HCT116 (cell line): ENCODE measurements at regions not wholly inside any gene's neighbourhood (a gene's known extent, or its start where the extent isn't known, plus 50 kb on each side); places are given as distances from the start of the nearest gene placed in this dataset.

Experiments used
- ATAC-seq: fragments of 200-7000 bp; cut with Tn5 transposase; 2 replicates; pipeline ENCODE4 v1.9.1; 2020; ENCODE audit warnings: mild to moderate bottlenecking, moderate library complexity
- BruUV-seq: library from RNA; stranded (reverse); fragments of 400-500 nt; replicated peaks from 2 replicates; lab custom pipeline; 2021; lab: Mats Ljungman, UMichigan
- CTCF ChIA-PET: fragments of 300-600 bp; sonication (Branson Sonifier 250); formaldehyde crosslinking; loops from one replicate; lab custom pipeline; 2021; ENCODE audit warnings: antibody characterized with exemption; lab: Charles Lee
- POLR2A ChIA-PET: fragments of 300-600, 350-600 bp; sonication (Branson Sonifier 250); formaldehyde crosslinking; loops from one replicate; lab custom pipeline; 2021; ENCODE audit warnings: antibody characterized with exemption; lab: Charles Lee
- RAD21 ChIA-PET, 2 experiments: fragments of 300-600 bp; sonication (Branson Sonifier 250); formaldehyde crosslinking; loops; one replicate each; lab custom pipeline; 2023; ENCODE audit warnings: low total read pairs in 2 of 2; ENCODE audit not compliant: uncharacterized antibody in 2 of 2, unreplicated experiment in 2 of 2, low non-redundant PET in 1 of 2; lab: Charles Lee
- DNase-seq: peaks from one replicate; pipeline ENCODE4 v3.0.0-alpha.2; 2010; ENCODE audit warnings: low read depth, low spot score
- H2AFZ ChIP-seq: fragments of 200-600 bp; shearing (Covaris generic), sonication (generic); 2 replicates; pipeline ENCODE4 v1.6.1; 2017; ENCODE audit warnings: low read depth, mixed run types, mixed read lengths, antibody characterized with exemption, low read length; ENCODE audit not compliant: poor library complexity, severe bottlenecking
- H3K27ac ChIP-seq: 2 replicates; pipeline ENCODE4 v1.5.1; 2012; ENCODE audit warnings: low read depth, low read length
- H3K27me3 ChIP-seq: fragments of 200-600 bp; sonication (generic); 2 replicates; pipeline ENCODE4 v1.6.1; 2016; ENCODE audit warnings: mixed run types, low read length, mixed read lengths; ENCODE audit not compliant: insufficient read depth
- H3K36me3 ChIP-seq, 2 experiments: fragments of 200-500 bp in 1 of 2; fragments of 200-600 bp in 1 of 2; sonication (Bioruptor generic) in 1 of 2; sonication (generic) in 1 of 2; 2 replicates each; pipeline versions ENCODE4 v1.5.1 to v1.6.1; 2014 to 2016; ENCODE audit warnings: low read length in 2 of 2, inconsistent platforms in 1 of 2, mixed read lengths in 1 of 2, mixed run types in 1 of 2; ENCODE audit not compliant: insufficient read depth in 2 of 2, control insufficient read depth in 1 of 2
- H3K4me1 ChIP-seq, 2 experiments: fragments of 200-600 bp in 1 of 2; sonication (generic) in 1 of 2; 2 replicates each; pipeline versions ENCODE4 v1.5.1 to v1.6.1; 2012 to 2017; ENCODE audit warnings: low read length in 2 of 2, inconsistent platforms in 1 of 2, mild to moderate bottlenecking in 1 of 2, mixed read lengths in 1 of 2, mixed run types in 1 of 2, moderate library complexity in 1 of 2; ENCODE audit not compliant: insufficient read depth in 2 of 2, control insufficient read depth in 1 of 2
- H3K4me2 ChIP-seq: fragments of 200-600 bp; sonication (generic); 2 replicates; pipeline ENCODE4 v1.6.1; 2017; ENCODE audit warnings: mixed run types, low read length, mixed read lengths
- H3K4me3 ChIP-seq, 2 experiments: fragments of 200-600 bp in 1 of 2; sonication (generic) in 1 of 2; replicated peaks in 1 of 2; 2 replicates each; pipeline ENCODE4 v1.5.1; 2011 to 2016; ENCODE audit warnings: low read length in 2 of 2, control low read depth in 1 of 2, low read depth in 1 of 2, mild to moderate bottlenecking in 1 of 2, mixed read lengths in 1 of 2, mixed run types in 1 of 2
- H3K79me2 ChIP-seq: fragments of 200-600 bp; sonication (generic); 2 replicates; pipeline ENCODE4 v1.6.1; 2017; ENCODE audit warnings: mild to moderate bottlenecking, mixed run types, low read length, moderate library complexity, mixed read lengths; ENCODE audit not compliant: insufficient read depth
- H3K9ac ChIP-seq: fragments of 200-600 bp; sonication (generic); 2 replicates; pipeline ENCODE4 v1.6.1; 2016; ENCODE audit warnings: low read length, mixed read lengths
- H3K9me2 ChIP-seq: fragments of 200-600 bp; sonication (generic), shearing (Covaris generic); 2 replicates; pipeline ENCODE4 v1.6.1; 2017; ENCODE audit warnings: mixed run types, mild to moderate bottlenecking, moderate library complexity; ENCODE audit not compliant: insufficient read depth
- H3K9me3 ChIP-seq, 2 experiments: fragments of 200-500 bp in 1 of 2; fragments of 200-600 bp in 1 of 2; sonication (Bioruptor generic) in 1 of 2; sonication (generic) in 1 of 2; 2 replicates each; pipeline ENCODE4 v1.6.1; 2014 to 2017; ENCODE audit warnings: low read length in 2 of 2, mixed read lengths in 2 of 2, inconsistent platforms in 1 of 2, low read depth in 1 of 2, mild to moderate bottlenecking in 1 of 2, mixed run types in 1 of 2, moderate library complexity in 1 of 2; ENCODE audit not compliant: control insufficient read depth in 1 of 2, insufficient read depth in 1 of 2
- H4K20me1 ChIP-seq: fragments of 200-600 bp; sonication (generic), shearing (Covaris generic); 2 replicates; pipeline ENCODE4 v1.6.1; 2017; ENCODE audit warnings: mixed run types, mild to moderate bottlenecking, moderate library complexity; ENCODE audit not compliant: insufficient read depth
- CBX3 ChIP-seq: IDR thresholded peaks from 2 replicates; pipeline ENCODE4 v1.6.1; 2012; ENCODE audit warnings: low read depth
- CEBPB ChIP-seq: IDR thresholded peaks from 2 replicates; pipeline ENCODE4 v1.6.1; 2012; ENCODE audit warnings: low read depth
- EGR1 ChIP-seq: IDR thresholded peaks from 2 replicates; pipeline ENCODE4 v1.6.1; 2012; ENCODE audit warnings: low read depth
- ELF1 ChIP-seq: IDR thresholded peaks from 2 replicates; pipeline ENCODE4 v1.6.1; 2012; ENCODE audit warnings: low read depth, borderline replicate concordance
- EZH2phosphoT487 ChIP-seq: fragments of 200-600 bp; IDR thresholded peaks from 2 replicates; pipeline ENCODE4 v1.6.1; 2018; ENCODE audit warnings: antibody characterized with exemption, borderline replicate concordance
- FOSL1 ChIP-seq: IDR thresholded peaks from 2 replicates; pipeline ENCODE4 v1.6.1; 2012; ENCODE audit warnings: low read depth
- JUND ChIP-seq: IDR thresholded peaks from 2 replicates; pipeline ENCODE4 v1.6.1; 2012
- MAX ChIP-seq: IDR thresholded peaks from 2 replicates; pipeline ENCODE4 v1.6.1; 2012
- POLR2A ChIP-seq: IDR thresholded peaks from 2 replicates; pipeline ENCODE4 v1.7.0; 2011; ENCODE audit warnings: borderline replicate concordance; ENCODE audit not compliant: insufficient read depth, insufficient read length; ENCODE audit errors: extremely low read depth
- POLR2AphosphoS5 ChIP-seq: IDR thresholded peaks from 2 replicates; pipeline ENCODE4 v1.6.1; 2011; ENCODE audit warnings: mild to moderate bottlenecking, low read depth, low read length, moderate library complexity
- RAD21 ChIP-seq: IDR thresholded peaks from 2 replicates; pipeline ENCODE4 v1.6.1; 2012; ENCODE audit warnings: low read depth, mild to moderate bottlenecking
- SIN3A ChIP-seq: IDR thresholded peaks from 2 replicates; pipeline ENCODE4 v1.6.1; 2012; ENCODE audit warnings: low read depth
- SRF ChIP-seq: IDR thresholded peaks from 2 replicates; pipeline ENCODE4 v1.6.1; 2012; ENCODE audit warnings: low read depth
- TCF7L2 ChIP-seq: IDR thresholded peaks from 2 replicates; pipeline ENCODE4 v1.7.0; 2011; ENCODE audit warnings: borderline replicate concordance, inconsistent platforms; ENCODE audit not compliant: insufficient read depth, insufficient read length; ENCODE audit errors: extremely low read depth
- YY1 ChIP-seq: IDR thresholded peaks from 2 replicates; pipeline ENCODE4 v1.6.1; 2011; ENCODE audit warnings: low read length, low read depth, moderate library complexity, mild to moderate bottlenecking; ENCODE audit not compliant: insufficient replicate concordance; ENCODE audit errors: extremely low read depth
- ZFX ChIP-seq: fragments of 450-650 bp; IDR thresholded peaks from 2 replicates; pipeline ENCODE4 v1.6.1; 2017
- intact Hi-C: fragments of 100-400 bp; cut with micrococcal nuclease; formaldehyde crosslinking; loops from 2 replicates; pipeline ENCODE4 v1.10.0; 2022
- TF ChIP-seq, protein P1 (sequence below): IDR thresholded peaks from 2 replicates; pipeline ENCODE4 v1.6.1; 2012
- TF ChIP-seq, protein P2 (sequence below), 3 experiments: fragments of 200-600 bp in 1 of 3; sonication (generic) in 1 of 3; IDR thresholded peaks in 2 of 3; conservative IDR thresholded peaks in 1 of 3; 2 replicates each; pipeline ENCODE4 v1.5.1; 2012 to 2017; ENCODE audit warnings: low read depth in 2 of 3, low read length in 2 of 3, antibody characterized with exemption in 1 of 3, borderline replicate concordance in 1 of 3, control low read depth in 1 of 3, mild to moderate bottlenecking in 1 of 3, mixed read lengths in 1 of 3, mixed run types in 1 of 3, moderate library complexity in 1 of 3; ENCODE audit not compliant: insufficient read depth in 1 of 3
- TF ChIP-seq, protein P3 (sequence below): IDR thresholded peaks from 2 replicates; pipeline ENCODE4 v1.6.1; 2012; ENCODE audit warnings: low read depth
- TF ChIP-seq, protein P4 (sequence below): IDR thresholded peaks from 2 replicates; pipeline ENCODE4 v1.6.1; 2011; ENCODE audit warnings: mild to moderate bottlenecking, low read length, moderate library complexity; ENCODE audit not compliant: insufficient replicate concordance; ENCODE audit errors: extremely low read depth

DNA sequence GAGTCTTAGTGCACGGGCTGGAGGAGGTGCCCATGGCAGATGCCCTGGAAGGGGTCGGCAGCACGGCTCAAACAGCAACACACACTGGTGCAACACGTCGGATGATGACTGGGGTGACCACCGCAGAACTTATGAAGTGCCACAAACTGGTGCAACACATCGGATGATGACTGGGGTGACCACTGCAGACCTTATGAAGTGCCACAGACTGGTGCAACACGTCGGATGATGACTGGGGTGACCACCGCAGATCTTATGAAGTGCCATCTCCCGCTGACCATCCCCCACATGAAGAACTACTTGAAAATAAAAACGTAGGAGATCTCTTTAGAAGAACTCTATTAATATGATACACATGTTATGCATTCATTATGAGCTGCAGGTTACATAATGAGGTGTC is 218.3 kb downstream of the TBXT start:
- DNase-seq = no peak
- H3K4me1 ChIP-seq = no peaks in the 10 kb centered on the region
- intact Hi-C loops = no loop called here
- no peak for TF ChIP-seq EGR1
- TF ChIP-seq, protein P1, sequence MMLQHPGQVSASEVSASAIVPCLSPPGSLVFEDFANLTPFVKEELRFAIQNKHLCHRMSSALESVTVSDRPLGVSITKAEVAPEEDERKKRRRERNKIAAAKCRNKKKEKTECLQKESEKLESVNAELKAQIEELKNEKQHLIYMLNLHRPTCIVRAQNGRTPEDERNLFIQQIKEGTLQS = no peak
- TF ChIP-seq POLR2A = no peak
- no peak for TF ChIP-seq CEBPB
- TF ChIP-seq, protein P2, sequence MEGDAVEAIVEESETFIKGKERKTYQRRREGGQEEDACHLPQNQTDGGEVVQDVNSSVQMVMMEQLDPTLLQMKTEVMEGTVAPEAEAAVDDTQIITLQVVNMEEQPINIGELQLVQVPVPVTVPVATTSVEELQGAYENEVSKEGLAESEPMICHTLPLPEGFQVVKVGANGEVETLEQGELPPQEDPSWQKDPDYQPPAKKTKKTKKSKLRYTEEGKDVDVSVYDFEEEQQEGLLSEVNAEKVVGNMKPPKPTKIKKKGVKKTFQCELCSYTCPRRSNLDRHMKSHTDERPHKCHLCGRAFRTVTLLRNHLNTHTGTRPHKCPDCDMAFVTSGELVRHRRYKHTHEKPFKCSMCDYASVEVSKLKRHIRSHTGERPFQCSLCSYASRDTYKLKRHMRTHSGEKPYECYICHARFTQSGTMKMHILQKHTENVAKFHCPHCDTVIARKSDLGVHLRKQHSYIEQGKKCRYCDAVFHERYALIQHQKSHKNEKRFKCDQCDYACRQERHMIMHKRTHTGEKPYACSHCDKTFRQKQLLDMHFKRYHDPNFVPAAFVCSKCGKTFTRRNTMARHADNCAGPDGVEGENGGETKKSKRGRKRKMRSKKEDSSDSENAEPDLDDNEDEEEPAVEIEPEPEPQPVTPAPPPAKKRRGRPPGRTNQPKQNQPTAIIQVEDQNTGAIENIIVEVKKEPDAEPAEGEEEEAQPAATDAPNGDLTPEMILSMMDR (IDR thresholded peaks at IDR 0.05 in 2 of 3, conservative IDR thresholded peaks at IDR 0.05 in 1 of 3; ENCODE audit: borderline replicate concordance in 1 of 3, insufficient read depth in 1 of 3, low read depth in 2 of 3, low read length in 2 of 3) = no peak
- TF ChIP-seq, protein P3, sequence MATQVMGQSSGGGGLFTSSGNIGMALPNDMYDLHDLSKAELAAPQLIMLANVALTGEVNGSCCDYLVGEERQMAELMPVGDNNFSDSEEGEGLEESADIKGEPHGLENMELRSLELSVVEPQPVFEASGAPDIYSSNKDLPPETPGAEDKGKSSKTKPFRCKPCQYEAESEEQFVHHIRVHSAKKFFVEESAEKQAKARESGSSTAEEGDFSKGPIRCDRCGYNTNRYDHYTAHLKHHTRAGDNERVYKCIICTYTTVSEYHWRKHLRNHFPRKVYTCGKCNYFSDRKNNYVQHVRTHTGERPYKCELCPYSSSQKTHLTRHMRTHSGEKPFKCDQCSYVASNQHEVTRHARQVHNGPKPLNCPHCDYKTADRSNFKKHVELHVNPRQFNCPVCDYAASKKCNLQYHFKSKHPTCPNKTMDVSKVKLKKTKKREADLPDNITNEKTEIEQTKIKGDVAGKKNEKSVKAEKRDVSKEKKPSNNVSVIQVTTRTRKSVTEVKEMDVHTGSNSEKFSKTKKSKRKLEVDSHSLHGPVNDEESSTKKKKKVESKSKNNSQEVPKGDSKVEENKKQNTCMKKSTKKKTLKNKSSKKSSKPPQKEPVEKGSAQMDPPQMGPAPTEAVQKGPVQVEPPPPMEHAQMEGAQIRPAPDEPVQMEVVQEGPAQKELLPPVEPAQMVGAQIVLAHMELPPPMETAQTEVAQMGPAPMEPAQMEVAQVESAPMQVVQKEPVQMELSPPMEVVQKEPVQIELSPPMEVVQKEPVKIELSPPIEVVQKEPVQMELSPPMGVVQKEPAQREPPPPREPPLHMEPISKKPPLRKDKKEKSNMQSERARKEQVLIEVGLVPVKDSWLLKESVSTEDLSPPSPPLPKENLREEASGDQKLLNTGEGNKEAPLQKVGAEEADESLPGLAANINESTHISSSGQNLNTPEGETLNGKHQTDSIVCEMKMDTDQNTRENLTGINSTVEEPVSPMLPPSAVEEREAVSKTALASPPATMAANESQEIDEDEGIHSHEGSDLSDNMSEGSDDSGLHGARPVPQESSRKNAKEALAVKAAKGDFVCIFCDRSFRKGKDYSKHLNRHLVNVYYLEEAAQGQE = no peak
- no peak for TF ChIP-seq POLR2AphosphoS5
- no peak for TF ChIP-seq ELF1
- TF ChIP-seq FOSL1 = no peak
- no peak for TF ChIP-seq YY1
- no peak for TF ChIP-seq SRF
- TF ChIP-seq JUND = no peak
- TF ChIP-seq TCF7L2 = no peak
- TF ChIP-seq, protein P4, sequence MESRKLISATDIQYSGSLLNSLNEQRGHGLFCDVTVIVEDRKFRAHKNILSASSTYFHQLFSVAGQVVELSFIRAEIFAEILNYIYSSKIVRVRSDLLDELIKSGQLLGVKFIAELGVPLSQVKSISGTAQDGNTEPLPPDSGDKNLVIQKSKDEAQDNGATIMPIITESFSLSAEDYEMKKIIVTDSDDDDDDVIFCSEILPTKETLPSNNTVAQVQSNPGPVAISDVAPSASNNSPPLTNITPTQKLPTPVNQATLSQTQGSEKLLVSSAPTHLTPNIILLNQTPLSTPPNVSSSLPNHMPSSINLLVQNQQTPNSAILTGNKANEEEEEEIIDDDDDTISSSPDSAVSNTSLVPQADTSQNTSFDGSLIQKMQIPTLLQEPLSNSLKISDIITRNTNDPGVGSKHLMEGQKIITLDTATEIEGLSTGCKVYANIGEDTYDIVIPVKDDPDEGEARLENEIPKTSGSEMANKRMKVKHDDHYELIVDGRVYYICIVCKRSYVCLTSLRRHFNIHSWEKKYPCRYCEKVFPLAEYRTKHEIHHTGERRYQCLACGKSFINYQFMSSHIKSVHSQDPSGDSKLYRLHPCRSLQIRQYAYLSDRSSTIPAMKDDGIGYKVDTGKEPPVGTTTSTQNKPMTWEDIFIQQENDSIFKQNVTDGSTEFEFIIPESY = no peak
- no peak for TF ChIP-seq CBX3
- TF ChIP-seq MAX = no peak
- no peak for TF ChIP-seq EZH2phosphoT487
- no peak for TF ChIP-seq RAD21
- no peak for TF ChIP-seq ZFX
- TF ChIP-seq SIN3A = no peak
- RAD21 ChIA-PET = no interaction called here
- no peaks in the 10 kb centered on the region for H3K9me2 ChIP-seq
- CTCF ChIA-PET = no interaction called here
- H3K79me2 ChIP-seq = no peaks in the 10 kb centered on the region
- H3K27ac ChIP-seq = no peak overlapping the region
- no peak overlapping the region for H3K9ac ChIP-seq
- H4K20me1 ChIP-seq = no peaks in the 10 kb centered on the region
- H3K4me3 ChIP-seq = no peak overlapping the region
- H3K27me3 ChIP-seq = no peaks in the 10 kb centered on the region
- H3K9me3 ChIP-seq = no peaks in the 10 kb centered on the region
- no peaks in the 10 kb centered on the region for H3K36me3 ChIP-seq
- POLR2A ChIA-PET = no interaction called here
- no peak overlapping the region for H3K4me2 ChIP-seq
- H2AFZ ChIP-seq = no peak overlapping the region
- BruUV-seq = no TSS peak
- ATAC-seq = no peak
